GM18873 (cell line): ENCODE measurements at regions not wholly inside any gene's neighbourhood (a gene's known extent, or its start where the extent isn't known, plus 50 kb on each side); places are given as distances from the start of the nearest gene placed in this dataset.

Source experiments
- ATAC-seq: cut with Tn5 transposase; IDR thresholded peaks from one replicate; pipeline ENCODE4 v1.9.1; 2021; ENCODE audit warnings: mild to moderate bottlenecking, moderate library complexity, moderate number of reproducible peaks; ENCODE audit not compliant: unreplicated experiment, low FRiP score

DNA sequence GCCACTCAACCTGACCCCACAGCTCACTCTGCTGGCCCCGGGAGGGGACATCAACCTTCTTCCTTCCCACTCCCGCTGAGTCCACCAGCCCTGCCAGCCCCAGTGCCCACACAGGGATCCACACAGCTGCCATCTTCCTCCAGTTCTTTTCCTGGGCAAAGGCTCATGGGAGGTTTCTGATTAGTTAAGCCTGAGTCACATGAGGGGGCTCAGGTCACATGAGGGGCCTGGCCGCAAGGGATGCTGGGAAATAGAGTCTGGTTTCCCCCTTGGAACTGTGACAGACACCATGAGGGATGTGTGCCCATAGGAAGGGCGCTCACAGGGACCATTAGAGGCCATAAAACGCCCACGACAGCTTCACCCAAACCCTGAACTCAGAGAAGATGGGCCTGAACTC lies 228.7 kb upstream of the SFSWAP start:
- ATAC-seq: no peak

DNA sequence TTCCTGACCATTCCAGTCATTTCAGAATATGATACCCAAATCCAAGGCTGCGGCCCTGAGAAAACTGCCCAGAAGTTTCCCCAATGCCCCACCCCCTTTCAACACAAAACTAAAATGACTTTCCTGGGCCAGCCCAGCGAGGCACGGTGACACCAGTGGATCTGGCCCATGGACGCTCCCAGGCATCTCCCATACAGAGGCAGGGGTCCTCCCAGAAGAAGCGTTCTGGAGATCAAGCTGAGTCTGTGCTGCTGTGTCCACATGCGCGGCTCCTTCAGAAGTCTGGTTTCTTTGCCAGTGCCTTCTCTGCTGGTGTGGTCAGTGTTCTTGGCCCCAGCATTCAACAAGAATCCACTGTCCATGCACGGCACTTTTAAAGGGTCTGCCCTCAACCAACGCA lies 228.2 kb upstream of the SFSWAP start:
- ATAC-seq: no peak

DNA sequence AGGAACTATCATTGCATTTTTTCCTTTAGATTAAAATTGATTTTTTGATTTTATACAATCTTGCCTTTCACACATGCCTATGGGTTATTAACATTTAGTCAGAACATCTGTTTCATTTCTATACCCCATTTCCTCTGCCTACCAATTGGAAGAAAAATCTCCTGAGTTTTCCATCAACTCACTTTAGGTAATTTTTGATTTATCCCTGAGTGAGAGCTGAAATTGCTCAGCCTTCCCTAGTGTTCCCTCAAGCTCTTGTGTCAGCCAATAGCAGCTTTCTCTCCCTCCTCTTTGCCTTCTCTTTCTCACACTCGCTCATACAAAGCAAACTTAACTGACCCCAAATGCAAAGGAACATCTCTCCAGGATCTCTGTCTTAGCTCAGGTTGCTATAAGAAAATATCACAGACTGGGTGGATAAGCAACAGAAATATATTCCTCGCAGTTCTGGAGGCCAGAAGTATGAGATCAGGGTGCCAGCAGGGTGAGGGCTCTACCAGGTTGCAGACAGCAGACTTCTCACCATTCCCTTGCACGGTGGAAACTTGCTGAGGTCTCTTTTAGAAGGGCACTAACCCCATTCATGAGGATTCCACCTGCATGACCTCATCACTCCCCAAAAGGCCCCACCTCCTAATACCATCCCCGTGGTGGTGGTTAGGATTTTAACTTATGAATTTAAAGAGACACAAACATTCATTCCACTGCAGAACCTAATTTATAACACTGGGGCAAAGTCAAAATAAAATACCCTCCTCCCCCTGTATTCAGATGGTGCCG lies 224.2 kb upstream of the SFSWAP start:
- ATAC-seq: no peak

DNA sequence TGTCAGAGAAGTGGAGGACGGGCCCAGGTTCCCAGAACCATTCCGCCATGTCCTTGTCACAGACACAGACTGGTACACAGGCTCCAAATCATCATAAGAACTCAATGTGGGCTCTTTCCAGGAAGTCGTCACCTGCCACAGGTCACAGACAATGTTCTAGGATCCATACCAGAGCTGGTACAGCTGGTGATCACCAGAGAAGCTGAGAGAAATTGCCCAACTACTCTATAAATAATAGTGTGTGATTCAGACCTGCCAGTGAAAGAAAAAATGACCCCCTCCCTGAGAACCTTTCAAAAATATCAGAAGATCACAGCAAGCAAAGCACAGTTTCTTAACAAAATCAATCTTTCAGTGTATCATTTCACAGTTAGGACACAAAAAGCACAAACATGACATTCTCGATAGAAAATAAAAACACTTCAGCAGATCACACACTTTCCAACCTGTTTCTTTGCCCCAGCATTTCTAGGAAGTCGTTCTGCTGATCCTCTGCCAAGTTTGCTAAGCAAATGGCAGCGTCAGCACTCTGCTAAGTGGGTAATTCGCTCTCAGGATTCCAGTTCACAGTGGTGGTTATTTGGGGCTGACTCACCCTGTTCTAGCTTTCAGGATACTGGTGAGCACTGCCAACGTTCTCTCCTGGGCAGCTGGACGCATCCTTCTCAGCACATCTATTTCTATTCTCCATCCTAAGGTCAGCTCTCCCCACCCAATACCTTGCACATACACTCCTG lies 223.3 kb upstream of the SFSWAP start:
- ATAC-seq: no peak

DNA sequence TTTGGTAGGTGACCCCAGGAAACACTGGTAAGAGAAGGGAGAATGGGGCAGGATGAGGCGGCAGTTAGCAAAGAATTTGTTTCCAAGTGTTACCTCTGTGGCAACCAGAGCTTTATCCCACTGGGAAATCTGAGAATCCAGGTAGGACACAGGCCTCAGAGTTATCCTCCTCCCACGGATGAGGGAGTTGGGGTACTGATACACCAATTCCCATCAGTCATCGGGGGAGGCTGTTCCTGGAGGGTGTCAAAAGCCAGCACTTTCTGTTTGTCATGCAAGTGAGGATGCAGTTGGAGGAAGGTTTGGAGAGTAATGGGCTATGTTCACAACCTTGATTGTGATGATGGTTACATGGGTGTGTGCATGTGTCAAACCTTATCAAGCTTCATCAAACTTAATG lies 221.2 kb upstream of the SFSWAP start:
- no peak for ATAC-seq

DNA sequence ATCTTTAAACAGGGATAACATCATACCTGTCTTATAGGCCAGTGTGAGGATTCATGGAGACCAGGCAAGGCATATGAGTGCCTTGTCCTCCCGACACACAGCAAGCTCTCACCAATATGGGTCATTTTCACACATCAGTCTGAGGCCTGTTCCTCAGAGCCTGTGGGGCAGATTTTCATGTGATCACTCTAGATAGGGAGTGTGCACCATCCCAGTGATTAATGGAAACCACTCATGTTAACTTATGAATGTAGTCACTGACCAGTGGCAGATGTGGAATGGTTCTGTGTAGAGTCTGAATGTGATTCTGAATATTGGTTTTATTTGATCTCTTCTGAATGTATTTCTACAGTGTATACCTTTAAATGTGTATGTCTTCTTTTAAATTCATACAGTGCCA lies 219.7 kb upstream of the SFSWAP start:
- ATAC-seq: no peak

DNA sequence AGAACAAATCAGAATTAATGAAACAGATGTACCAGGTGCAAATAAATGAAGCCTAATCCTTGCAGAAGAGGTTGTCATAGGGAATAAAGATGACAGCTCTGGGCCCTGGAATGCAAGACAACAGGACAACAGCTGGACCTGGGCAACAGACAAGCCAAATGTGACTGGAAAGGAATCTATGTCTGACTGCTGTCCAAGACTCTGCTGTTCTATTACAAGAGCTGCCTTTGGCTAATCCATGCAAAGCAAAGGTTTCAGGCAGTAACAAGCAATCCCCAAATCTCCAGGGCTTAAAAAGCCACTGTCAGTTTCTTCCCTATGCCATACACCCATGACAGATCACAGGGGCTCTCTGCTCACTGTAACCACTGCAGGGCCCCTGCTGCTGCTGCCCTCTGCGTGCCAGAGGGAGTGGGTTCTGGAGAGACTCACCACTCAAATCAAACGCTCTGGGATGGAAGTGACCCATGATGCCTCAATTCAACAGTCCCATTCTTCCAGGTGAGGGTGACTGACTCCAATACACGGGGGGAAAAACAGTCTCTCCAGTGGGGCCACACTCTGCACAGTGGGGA lies 218.9 kb upstream of the SFSWAP start:
- ATAC-seq: no peak

DNA sequence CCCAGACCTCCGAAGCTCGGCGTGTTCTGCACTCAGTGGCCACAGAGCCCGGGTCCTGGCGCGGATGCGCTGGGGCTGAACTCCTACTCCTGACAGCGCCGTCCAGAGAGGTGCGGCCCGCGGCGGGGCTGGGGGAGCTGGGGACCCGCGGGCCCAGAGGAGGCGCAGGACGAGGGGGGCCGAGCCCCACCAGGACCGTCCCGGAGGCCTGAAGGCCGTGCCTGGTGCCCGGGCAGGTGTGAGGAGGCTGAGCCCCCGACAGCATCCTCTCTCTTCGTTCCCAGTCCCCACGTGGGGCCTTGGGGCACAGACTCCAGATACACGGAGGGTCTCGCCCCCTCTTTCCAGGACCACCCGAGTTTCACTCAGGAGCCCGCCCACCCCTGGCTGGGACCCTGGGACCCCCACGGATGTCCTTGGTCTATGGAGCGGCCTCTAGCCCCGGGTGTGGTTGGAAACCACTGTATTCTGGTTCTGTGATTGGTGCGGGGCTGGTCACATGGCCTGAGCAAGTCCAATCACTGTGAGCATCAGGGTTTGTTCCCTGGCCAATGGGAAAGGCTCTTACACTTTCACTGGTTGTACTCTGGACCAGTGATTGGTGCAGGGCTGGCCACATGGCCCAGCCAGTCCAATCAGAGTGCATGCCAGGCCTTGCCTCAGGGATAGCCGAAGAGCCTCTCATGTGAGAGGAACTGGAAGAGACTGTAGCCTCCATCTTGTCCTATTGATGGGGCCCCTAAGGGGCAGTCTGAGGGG lies 217.6 kb upstream of the SFSWAP start:
- ATAC-seq: no peak

DNA sequence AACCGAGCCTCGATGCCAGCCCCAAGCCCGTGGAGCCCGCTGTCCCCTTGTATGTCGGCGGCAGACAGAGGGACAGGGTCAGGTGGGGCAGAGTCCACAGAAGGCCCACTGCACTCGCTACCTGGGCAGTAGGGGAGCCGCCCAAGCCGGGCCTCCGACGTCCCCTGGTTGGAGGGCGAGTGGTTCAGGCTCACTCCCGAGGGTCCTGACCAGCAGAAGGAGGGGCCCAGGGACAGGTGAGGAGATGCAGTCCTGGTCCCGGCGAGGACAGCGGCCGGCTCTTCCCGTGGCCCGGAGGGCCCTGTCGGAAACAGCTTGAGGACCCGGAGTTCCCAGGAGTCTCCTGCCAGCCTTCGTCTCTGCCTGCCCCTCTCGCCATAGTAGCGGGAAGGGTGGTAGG lies 216.7 kb upstream of the SFSWAP start:
- no peak for ATAC-seq

DNA sequence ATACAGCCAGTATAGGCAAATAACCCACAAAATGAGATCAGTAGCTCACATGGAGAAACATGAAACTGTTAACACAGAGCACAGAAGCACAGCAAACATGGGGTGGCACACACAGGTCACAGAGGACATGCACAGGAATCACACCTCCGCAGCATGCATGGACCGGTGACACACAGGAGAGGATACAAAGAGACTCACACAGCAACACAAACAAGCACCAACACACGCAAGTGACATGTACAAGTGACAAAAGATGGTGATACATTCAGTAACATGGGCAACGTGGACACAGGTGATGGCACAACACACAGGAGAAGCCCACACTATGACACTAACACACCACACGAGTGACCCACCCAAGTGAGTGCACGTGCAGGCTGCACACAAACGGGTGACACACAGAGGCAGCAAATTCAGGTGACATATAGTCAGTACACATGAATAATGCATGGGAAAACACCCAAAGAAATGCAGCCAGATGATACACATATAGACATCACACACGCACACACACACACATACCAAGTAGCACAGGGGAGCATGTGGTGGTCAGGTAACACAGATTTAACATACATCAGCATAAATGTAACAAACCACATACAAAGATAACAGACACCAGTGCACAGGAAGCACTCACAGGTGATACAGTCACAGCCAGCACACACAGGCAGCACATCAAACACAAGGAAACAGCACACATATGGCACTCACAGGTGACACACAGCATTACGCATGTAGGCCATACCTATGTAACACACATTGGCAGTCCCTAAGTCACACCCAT lies 216.0 kb upstream of the SFSWAP start:
- ATAC-seq: no peak

DNA sequence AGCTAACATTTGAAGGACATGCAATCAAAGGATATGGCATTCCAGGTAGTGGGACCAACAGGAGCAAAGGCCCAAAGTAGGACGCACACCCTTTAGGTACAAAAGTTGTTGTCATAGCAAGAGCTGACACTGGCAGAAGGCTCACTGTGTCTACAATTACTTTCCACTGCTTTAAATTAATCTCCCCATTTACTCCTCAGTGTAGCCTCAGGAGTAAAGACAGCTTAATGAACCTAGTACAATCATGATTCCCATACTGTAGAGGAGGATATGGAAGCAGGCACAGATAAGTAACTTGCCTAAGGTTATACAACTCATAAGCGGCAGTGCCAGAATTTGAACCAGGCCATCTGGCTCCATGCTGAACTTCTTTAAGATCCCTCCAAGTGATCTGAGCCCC lies 212.9 kb upstream of the SFSWAP start:
- ATAC-seq: no peak

DNA sequence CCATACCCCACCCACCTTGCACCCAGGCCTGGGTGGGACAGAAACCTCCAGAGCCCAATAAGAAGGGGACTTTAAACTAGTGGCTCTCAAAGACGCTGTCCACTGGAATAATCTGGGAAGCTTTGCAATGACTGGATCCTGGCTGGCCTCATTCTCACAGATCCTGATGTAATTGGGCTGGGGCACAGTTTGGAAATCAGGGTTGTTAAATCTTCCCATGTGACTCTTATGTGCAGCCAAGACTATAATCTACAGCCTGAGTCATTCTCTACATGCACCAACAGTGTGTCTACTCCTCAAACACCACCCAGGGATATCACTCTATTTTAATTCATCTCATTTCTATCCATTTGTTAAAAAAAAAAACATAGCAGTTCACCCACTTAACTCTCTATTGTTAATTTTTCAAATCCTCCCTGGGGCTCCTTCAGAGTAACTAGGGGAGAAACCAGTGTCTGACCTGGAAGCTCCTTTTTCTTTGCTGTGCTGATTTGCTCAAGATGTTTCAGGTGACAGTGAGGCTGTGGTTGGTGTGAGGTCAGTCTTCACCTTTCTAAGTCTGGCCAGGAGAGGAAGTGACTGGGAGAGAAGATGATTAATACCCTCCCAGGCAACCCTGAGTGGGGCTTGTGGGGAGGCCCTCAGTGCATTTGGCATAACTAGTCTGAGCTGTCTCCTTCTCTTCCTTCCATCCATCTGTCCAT lies 211.6 kb upstream of the SFSWAP start:
- ATAC-seq: no peak

DNA sequence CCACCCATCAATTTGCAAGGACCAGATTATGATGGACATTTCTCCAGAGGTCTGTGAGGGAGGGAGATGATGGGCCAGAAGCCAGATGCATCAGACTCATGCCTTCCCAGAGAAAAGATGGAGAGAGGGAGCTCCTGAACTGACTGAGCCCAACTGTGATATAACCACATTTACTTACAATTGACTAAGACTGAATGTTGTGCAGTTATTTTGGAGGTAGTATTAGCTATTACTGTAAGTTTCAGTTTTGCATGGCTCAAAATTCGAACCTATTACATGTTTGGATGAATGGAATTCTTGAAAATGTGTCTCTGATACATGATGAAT lies 211.1 kb upstream of the SFSWAP start:
- ATAC-seq: no peak

DNA sequence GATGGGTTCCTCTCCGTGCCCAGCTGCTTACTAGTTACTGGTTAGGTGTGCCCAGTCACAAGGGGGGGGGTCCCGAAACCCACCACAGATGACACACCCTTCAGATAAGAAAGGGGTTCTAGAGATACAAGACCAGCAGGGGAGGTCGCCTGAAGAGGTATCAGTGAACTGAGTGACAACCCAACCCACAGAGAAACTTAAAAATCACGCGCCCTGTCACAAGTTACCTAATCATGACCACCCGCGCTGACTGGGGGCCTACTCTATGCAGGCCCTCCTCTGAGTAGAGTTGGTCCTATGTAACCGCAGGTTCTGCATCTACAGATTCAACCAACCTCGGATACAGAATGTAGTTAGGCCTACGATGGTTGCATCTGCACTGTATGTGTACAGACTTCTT lies 210.3 kb upstream of the SFSWAP start:
- ATAC-seq: no peak

DNA sequence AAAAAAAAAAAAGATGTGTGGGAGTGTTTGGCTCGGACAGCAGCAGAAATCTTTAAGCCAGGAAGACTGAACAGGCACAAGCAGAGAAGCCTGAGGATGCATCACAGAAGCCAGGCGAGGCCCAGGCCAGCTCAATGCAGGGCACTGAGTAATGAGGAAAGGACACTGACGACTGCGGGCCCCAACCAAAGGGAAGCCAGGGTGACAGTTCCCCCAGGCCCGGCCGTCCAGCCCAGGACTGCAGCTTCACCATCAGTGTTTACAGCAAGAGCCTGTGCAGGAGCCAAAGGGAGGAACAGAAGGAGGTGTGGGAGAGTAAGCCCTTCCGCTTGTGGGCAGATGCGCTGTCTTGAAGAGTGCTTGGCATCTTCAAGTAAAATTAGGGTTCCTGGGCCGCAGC lies 205.3 kb upstream of the SFSWAP start:
- no peak for ATAC-seq

DNA sequence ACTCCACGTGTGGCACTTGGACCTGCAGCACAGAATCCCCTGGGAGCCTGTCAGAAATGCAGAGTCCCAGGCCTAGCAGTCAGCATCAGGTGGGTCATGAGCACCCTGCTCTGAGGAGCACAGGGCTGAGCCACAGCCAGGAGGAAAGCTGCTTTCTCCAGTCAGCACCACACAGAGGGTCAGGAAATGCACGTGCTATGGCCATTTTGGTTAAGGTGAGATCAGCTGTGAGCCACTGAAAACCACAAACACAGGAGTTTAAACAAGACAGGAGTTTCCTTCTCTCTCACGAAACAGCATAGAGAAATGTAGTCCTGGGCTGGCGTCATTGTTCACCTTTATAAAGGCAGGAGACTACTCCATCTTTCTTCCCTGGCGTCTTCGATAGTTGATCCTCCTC lies 204.5 kb upstream of the SFSWAP start:
- ATAC-seq: no peak

DNA sequence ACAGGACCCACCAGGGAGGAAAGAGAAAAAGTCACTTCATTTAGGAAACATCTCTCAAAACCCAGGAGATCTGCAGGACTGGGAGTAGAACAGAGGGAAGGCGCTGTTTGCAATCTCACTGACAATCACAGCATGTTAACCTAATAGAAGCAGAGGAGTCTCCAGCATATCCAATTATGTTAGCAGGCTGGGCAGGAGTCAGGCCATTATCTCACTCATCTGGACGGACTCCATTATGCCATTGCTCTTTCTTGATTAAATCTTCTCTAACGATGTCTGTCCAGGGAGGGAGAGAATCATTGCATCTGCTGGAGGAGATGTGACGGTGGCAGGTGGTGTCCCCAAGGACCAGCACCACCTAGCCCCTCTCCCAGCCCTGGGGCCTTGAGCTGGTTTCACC lies 203.8 kb upstream of the SFSWAP start:
- no peak for ATAC-seq

DNA sequence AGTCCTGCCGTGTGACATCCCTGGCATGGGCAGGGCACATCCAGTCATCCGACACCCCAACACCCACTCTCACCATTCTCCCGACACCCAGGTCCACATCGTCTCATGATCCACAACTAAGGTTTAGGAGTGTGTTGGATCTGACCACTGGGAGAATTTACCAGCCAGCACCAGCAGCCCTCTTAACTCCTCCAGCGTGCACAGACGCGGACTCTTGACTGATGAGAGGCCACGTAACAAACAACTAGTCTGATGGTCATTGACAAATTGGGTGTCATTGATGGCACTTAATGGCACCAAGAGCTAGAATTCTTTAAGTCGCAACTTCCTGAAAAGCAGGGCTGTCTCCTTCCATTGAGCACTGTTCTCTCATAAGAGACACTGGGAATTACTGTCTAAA lies 203.0 kb upstream of the SFSWAP start:
- no peak for ATAC-seq

DNA sequence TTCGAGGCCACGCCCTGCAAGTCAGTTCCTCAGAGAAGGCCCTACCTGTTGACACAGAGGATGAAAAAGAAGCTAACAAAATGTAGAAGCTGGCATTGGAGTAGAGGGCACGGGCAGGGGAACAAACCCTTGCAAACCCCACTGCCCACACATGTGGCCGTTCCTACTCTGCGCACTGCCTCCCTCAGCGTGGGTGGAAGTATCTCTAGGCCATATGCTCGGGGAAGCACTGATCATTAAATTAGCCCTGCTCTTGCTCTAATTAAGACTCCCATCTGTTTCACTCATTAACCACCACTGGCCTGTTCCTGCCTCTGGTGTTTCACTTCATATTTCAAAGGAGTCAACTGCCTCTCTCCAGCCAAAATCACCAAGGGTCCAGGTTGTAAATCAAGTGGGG lies 201.2 kb upstream of the SFSWAP start:
- no peak for ATAC-seq

DNA sequence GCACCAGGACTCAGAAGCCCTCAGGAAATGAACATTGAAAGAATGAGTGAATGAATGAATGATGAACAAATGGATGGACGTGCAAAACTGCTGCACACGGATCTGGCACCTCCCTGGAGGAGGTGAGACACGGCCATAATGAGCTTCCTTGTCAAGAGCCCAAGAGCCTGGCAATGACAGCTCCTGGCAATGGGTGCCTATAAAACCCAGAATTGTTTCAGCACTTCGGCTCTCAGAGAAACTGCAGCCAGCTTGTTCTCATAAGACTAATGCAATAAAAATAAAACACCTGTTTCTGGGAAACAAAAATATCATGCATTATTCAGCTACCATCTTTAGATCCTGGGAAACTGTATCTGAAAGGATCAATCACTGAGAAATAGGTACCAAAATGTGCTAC lies 200.5 kb upstream of the SFSWAP start:
- no peak for ATAC-seq
